ENCODE measurements at regions not wholly inside any gene's neighbourhood (a gene's known extent, or its start where the extent isn't known, plus 50 kb on each side); places are given as distances from the start of the nearest gene placed in this dataset.
"Not testable (repeated sequence)": the region's sequence is repeated elsewhere in the genome, so short reads cannot be mapped to it uniquely, and the experiment has no call there.

GRCh38 chr3:147152476-147152875 is 253.9 kb downstream of the ZIC4 start:
- DNase-seq, result no peak

GRCh38 chr3:147141516-147142288 is 264.6 kb downstream of the ZIC4 start:
- DNase-seq, result no peak

- no peak for DNase-seq
These were observed 267.0 kb downstream of the ZIC4 start for GRCh38 chr3:147139341-147139740.

- DNase-seq, result no peak
These were observed 274.2 kb downstream of the ZIC4 start for GRCh38 chr3:147132168-147132567.

GRCh38 chr3:147130461-147130860 is 275.9 kb downstream of the ZIC4 start:
- no peak for DNase-seq

GRCh38 chr3:147129665-147130064 is 276.7 kb downstream of the ZIC4 start:
- no peak for DNase-seq

GRCh38 chr3:147122350-147122749 is 284.0 kb downstream of the ZIC4 start:
- DNase-seq, result no peak

GRCh38 chr3:147119989-147120388 is 286.4 kb downstream of the ZIC4 start:
- DNase-seq, result no peak

GRCh38 chr3:147119346-147119745 is 287.0 kb downstream of the ZIC4 start:
- DNase-seq, result no peak

- DNase-seq, result no peak
These were observed 287.7 kb downstream of the ZIC4 start for GRCh38 chr3:147118611-147119010.

- DNase-seq, result no peak
These were observed 288.7 kb downstream of the ZIC4 start for GRCh38 chr3:147117631-147118030.

GRCh38 chr3:147113293-147114044 is 292.9 kb downstream of the ZIC4 start:
- DNase-seq, result no peak

GRCh38 chr3:147099076-147099475 is 307.3 kb downstream of the ZIC4 start:
- no peak for DNase-seq

GRCh38 chr3:147090461-147090860 is 315.9 kb downstream of the ZIC4 start:
- DNase-seq, result no peak

GRCh38 chr3:147089286-147089685 is 317.1 kb downstream of the ZIC4 start:
- DNase-seq, result no peak

GRCh38 chr3:147059500-147059899 is 346.8 kb downstream of the ZIC4 start:
- DNase-seq, result not testable (repeated sequence)

GRCh38 chr3:147049821-147050220 is 356.5 kb downstream of the ZIC4 start:
- DNase-seq, result no peak

GRCh38 chr3:147049305-147049704 is 357.0 kb downstream of the ZIC4 start:
- DNase-seq, result no peak

GRCh38 chr3:147046916-147047315 is 359.4 kb downstream of the ZIC4 start:
- no peak for DNase-seq

GRCh38 chr3:147038481-147038880 is 367.9 kb downstream of the ZIC4 start:
- no peak for DNase-seq

GRCh38 chr3:147034359-147034758 is 372.0 kb downstream of the ZIC4 start:
- no peak for DNase-seq

- no peak for DNase-seq
These were observed 376.1 kb downstream of the ZIC4 start for GRCh38 chr3:147030274-147030673.

- DNase-seq, result no peak
These were observed 391.0 kb downstream of the ZIC4 start for GRCh38 chr3:147015334-147015733.

GRCh38 chr3:147008886-147009285 is 397.5 kb downstream of the ZIC4 start:
- no peak for DNase-seq
